Hepatocyte (in vitro differentiated cells): ENCODE measurements at regions not wholly inside any gene's neighbourhood (a gene's known extent, or its start where the extent isn't known, plus 50 kb on each side); places are given as distances from the start of the nearest gene placed in this dataset.

ENCODE experiments used
- EZH2 ChIP-seq: fragments of 200-600 bp; sonication (generic); IDR thresholded peaks from 2 replicates; pipeline ENCODE4 v1.6.1; 2016; ENCODE audit warnings: antibody characterized with exemption, mild to moderate bottlenecking, borderline replicate concordance
- TF ChIP-seq, protein P1 (sequence below): fragments of 200-600 bp; sonication (generic); IDR thresholded peaks from 2 replicates; pipeline ENCODE4 v1.5.1; 2016; ENCODE audit warnings: antibody characterized with exemption, mild to moderate bottlenecking; ENCODE audit not compliant: poor library complexity

- no peak for TF ChIP-seq EZH2
- TF ChIP-seq, protein P1, sequence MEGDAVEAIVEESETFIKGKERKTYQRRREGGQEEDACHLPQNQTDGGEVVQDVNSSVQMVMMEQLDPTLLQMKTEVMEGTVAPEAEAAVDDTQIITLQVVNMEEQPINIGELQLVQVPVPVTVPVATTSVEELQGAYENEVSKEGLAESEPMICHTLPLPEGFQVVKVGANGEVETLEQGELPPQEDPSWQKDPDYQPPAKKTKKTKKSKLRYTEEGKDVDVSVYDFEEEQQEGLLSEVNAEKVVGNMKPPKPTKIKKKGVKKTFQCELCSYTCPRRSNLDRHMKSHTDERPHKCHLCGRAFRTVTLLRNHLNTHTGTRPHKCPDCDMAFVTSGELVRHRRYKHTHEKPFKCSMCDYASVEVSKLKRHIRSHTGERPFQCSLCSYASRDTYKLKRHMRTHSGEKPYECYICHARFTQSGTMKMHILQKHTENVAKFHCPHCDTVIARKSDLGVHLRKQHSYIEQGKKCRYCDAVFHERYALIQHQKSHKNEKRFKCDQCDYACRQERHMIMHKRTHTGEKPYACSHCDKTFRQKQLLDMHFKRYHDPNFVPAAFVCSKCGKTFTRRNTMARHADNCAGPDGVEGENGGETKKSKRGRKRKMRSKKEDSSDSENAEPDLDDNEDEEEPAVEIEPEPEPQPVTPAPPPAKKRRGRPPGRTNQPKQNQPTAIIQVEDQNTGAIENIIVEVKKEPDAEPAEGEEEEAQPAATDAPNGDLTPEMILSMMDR = no peak
Observed at GRCh38 chr18:40570615-40571014, 1384.4 kb upstream of the PIK3C3 start.
